ENCODE measurements at regions not wholly inside any gene's neighbourhood (a gene's known extent, or its start where the extent isn't known, plus 50 kb on each side); places are given as distances from the start of the nearest gene placed in this dataset.

DNA sequence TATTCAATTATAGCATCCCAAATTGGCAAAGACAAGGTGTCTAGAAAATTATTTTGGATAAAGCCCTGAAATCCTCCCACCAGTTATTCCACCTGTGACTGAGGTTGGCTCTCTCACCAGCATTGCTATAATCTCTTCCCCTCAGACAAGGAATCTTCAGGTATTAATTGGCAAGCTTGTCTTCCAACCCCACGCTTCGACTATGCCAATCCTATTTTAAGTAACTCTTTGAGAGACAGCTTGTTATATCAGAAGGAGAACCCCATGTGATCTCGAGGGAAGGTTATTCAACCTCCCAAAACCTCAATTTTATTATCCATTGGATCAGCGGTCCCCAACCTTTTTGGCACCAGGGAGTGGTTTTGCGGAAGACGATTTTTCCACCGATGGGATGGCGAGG lies 54.5 kb upstream of the NEDD4L start:
- CTCF ChIA-PET = interaction anchor here (1.4 kb wide), 1 partner anchor 12 kb away, joined by 4 read pairs; no protein-coding TSS in a partner anchor
- Histone ChIP-seq H4K8ac (ENCODE audit: low read depth in 2 of 2, low read length in 2 of 2) (no peak overlapping the region), H2BK120ac (ENCODE audit: low read depth, low read length) (no peak overlapping the region), H3K9me1 (ENCODE audit: insufficient read depth, low read length) (0 out of 2 replicates have a peak, but pooled peaks cover 3% of the 10 kb centered on the region), H4K91ac (ENCODE audit: insufficient read depth, low read depth, low read length) (no peak overlapping the region), H3K36me3 (ENCODE audit: control insufficient read depth, insufficient read depth, low read length) (no peaks in the 10 kb centered on the region), H3K56ac (ENCODE audit: extremely low read depth, insufficient read depth, low read length) (no peak overlapping the region), H3K27me3 (ENCODE audit: control insufficient read depth, insufficient read depth, low read length) (peaks cover 7% of the 10 kb centered on the region), H3K4me3 (ENCODE audit: insufficient read depth, low read depth, low read length) (no peak overlapping the region), H2AK5ac (ENCODE audit: low read depth, low read length) (no peak overlapping the region), H2AK9ac (replicated peaks; ENCODE audit: low read depth, low read length, poor library complexity) (no peak overlapping the region), H4K20me1 (ENCODE audit: insufficient read depth, low read length) (no peaks in the 10 kb centered on the region; the same call in 1 of the 2 replicates), H3K9me3 (ENCODE audit: control insufficient read depth, insufficient read depth, low read length) (peaks cover 4% of the 10 kb centered on the region), H2BK15ac (ENCODE audit: low read depth, low read length) (no peak overlapping the region), H3K4me1 (ENCODE audit: control insufficient read depth, insufficient read depth, low read length) (peaks cover 5% of the 10 kb centered on the region), H3K14ac (replicated peaks; ENCODE audit: low read depth, low read length) (no peak overlapping the region), H3K27ac (ENCODE audit: insufficient read depth, low read length) (no peak overlapping the region), H3K23ac (ENCODE audit: low read depth, low read length) (no peak overlapping the region), H3K79me1 (ENCODE audit: low read depth in 1 of 2, low read length in 2 of 2) (no peaks in the 10 kb centered on the region), H2BK5ac (ENCODE audit: low read depth, low read length, poor library complexity, severe bottlenecking) (no peak overlapping the region), H4K5ac (ENCODE audit: low read depth, low read length) (no peak overlapping the region), H3K9ac (ENCODE audit: low read depth, low read length) (no peak overlapping the region), H3K4ac (ENCODE audit: low read depth, low read length) (no peak overlapping the region), H3K18ac (ENCODE audit: low read depth, low read length) (no peak overlapping the region), H2BK20ac (ENCODE audit: low read depth, low read length) (no peak overlapping the region), H2AFZ (replicated peaks; ENCODE audit: low read length, poor library complexity) (no peak overlapping the region), H3K4me2 (ENCODE audit: low read depth, low read length) (no peak overlapping the region)
- POLR2A ChIA-PET (ENCODE audit: unreplicated experiment) = no interaction called here
- ATAC-seq (ENCODE audit: low read depth) (no peak), DNase-seq (no peak)
- dilution Hi-C loops (cut with HindIII; ENCODE audit: low sequenced_read_pairs, unreplicated experiment) = no loop called here
- no CpG with 5 or more reads among the region's 8 CpGs for WGBS, 2 experiments (ENCODE audit: extremely low coverage in 2 of 2, insufficient read length in 1 of 2)
- BruUV-seq (replicated peaks) = no TSS peak
- in situ Hi-C loops (cut with MboI; ENCODE audit: low sequenced_read_pairs) = no loop called here
- no peak for TF ChIP-seq RFX5 (IDR thresholded peaks at IDR 0.05; ENCODE audit: low read depth, low read length)
- TF ChIP-seq MXI1 (IDR thresholded peaks at IDR 0.05; ENCODE audit: borderline replicate concordance, low read depth, low read length) = no peak
- TF ChIP-seq RAD21 (IDR thresholded peaks at IDR 0.05; ENCODE audit: low read length) = no peak
- no peak for TF ChIP-seq MAFK (IDR thresholded peaks at IDR 0.05; ENCODE audit: low read depth, low read length)
- no peak for TF ChIP-seq POLR2A (IDR thresholded peaks at IDR 0.05; ENCODE audit: low read depth, low read length)
- no peak for TF ChIP-seq SMC3 (IDR thresholded peaks at IDR 0.05; ENCODE audit: low read depth, low read length)
- TF ChIP-seq CHD1 (IDR thresholded peaks at IDR 0.05; ENCODE audit: low read depth, low read length) = no peak
- TF ChIP-seq, protein P1, sequence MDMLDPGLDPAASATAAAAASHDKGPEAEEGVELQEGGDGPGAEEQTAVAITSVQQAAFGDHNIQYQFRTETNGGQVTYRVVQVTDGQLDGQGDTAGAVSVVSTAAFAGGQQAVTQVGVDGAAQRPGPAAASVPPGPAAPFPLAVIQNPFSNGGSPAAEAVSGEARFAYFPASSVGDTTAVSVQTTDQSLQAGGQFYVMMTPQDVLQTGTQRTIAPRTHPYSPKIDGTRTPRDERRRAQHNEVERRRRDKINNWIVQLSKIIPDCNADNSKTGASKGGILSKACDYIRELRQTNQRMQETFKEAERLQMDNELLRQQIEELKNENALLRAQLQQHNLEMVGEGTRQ (IDR thresholded peaks at IDR 0.05; ENCODE audit: low read depth, low read length) = no peak
- no peak for TF ChIP-seq FOS (IDR thresholded peaks at IDR 0.05; ENCODE audit: low read depth, low read length)
- TF ChIP-seq NFE2L2 (IDR thresholded peaks at IDR 0.05; ENCODE audit: low read depth, low read length) = no peak
- TF ChIP-seq, protein P2, sequence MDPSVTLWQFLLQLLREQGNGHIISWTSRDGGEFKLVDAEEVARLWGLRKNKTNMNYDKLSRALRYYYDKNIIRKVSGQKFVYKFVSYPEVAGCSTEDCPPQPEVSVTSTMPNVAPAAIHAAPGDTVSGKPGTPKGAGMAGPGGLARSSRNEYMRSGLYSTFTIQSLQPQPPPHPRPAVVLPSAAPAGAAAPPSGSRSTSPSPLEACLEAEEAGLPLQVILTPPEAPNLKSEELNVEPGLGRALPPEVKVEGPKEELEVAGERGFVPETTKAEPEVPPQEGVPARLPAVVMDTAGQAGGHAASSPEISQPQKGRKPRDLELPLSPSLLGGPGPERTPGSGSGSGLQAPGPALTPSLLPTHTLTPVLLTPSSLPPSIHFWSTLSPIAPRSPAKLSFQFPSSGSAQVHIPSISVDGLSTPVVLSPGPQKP (IDR thresholded peaks at IDR 0.05; ENCODE audit: borderline replicate concordance, low read depth, low read length) = no peak
- no peak for TF ChIP-seq BHLHE40 (IDR thresholded peaks at IDR 0.05; ENCODE audit: low read depth, low read length)
- TF ChIP-seq, protein P3, sequence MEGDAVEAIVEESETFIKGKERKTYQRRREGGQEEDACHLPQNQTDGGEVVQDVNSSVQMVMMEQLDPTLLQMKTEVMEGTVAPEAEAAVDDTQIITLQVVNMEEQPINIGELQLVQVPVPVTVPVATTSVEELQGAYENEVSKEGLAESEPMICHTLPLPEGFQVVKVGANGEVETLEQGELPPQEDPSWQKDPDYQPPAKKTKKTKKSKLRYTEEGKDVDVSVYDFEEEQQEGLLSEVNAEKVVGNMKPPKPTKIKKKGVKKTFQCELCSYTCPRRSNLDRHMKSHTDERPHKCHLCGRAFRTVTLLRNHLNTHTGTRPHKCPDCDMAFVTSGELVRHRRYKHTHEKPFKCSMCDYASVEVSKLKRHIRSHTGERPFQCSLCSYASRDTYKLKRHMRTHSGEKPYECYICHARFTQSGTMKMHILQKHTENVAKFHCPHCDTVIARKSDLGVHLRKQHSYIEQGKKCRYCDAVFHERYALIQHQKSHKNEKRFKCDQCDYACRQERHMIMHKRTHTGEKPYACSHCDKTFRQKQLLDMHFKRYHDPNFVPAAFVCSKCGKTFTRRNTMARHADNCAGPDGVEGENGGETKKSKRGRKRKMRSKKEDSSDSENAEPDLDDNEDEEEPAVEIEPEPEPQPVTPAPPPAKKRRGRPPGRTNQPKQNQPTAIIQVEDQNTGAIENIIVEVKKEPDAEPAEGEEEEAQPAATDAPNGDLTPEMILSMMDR (conservative IDR thresholded peaks at IDR 0.05; ENCODE audit: low read depth, low read length) = no peak
- TF ChIP-seq RCOR1 (IDR thresholded peaks at IDR 0.05; ENCODE audit: insufficient replicate concordance, low read length) = no peak
- TF ChIP-seq CEBPB (IDR thresholded peaks at IDR 0.05; ENCODE audit: low read depth, low read length) = no peak
- no peak for TF ChIP-seq MAZ (IDR thresholded peaks at IDR 0.05; ENCODE audit: borderline replicate concordance, low read depth, low read length)
- intact Hi-C loops (cut with micrococcal nuclease) = no loop called here

Data from IMR-90 (cell line).